NT2/D1 (cell line): ENCODE measurements at regions not wholly inside any gene's neighbourhood (a gene's known extent, or its start where the extent isn't known, plus 50 kb on each side); places are given as distances from the start of the nearest gene placed in this dataset.

ENCODE experiments used
- DNase-seq: peaks from one replicate; pipeline ENCODE4 v3.0.0-alpha.2; 2011; ENCODE audit warnings: low read depth, low spot score
- H3K27me3 ChIP-seq: 2 replicates; pipeline ENCODE4 v1.6.0; 2011; ENCODE audit warnings: mild to moderate bottlenecking; ENCODE audit not compliant: insufficient read length, insufficient read depth
- H3K36me3 ChIP-seq: 2 replicates; pipeline ENCODE4 v1.6.1; 2011; ENCODE audit warnings: mild to moderate bottlenecking, low read length, mixed read lengths; ENCODE audit not compliant: insufficient read depth, insufficient read length
- H3K4me1 ChIP-seq: 2 replicates; pipeline ENCODE4 v1.5.1; 2011; ENCODE audit not compliant: insufficient read depth, insufficient read length
- H3K4me3 ChIP-seq: 2 replicates; pipeline ENCODE4 v1.5.1; 2011; ENCODE audit warnings: low read depth; ENCODE audit not compliant: insufficient read length
- H3K9ac ChIP-seq: 2 replicates; pipeline ENCODE4 v1.6.0; 2011; ENCODE audit warnings: low read depth; ENCODE audit not compliant: insufficient read length
- H3K9me3 ChIP-seq: 2 replicates; pipeline ENCODE4 v1.5.1; 2011; ENCODE audit warnings: mild to moderate bottlenecking, low read length; ENCODE audit not compliant: insufficient read depth
- SUZ12 ChIP-seq: IDR thresholded peaks from 2 replicates; pipeline ENCODE4 v1.6.1; 2011; ENCODE audit not compliant: insufficient read length, insufficient read depth; ENCODE audit errors: extremely low read depth
- YY1 ChIP-seq: IDR thresholded peaks from 2 replicates; pipeline ENCODE4 v1.6.1; 2011; ENCODE audit not compliant: insufficient read length, insufficient read depth
- ZNF274 ChIP-seq: IDR thresholded peaks from 2 replicates; pipeline ENCODE4 v1.6.1; 2011; ENCODE audit warnings: mild to moderate bottlenecking, low read depth, low read length

DNA sequence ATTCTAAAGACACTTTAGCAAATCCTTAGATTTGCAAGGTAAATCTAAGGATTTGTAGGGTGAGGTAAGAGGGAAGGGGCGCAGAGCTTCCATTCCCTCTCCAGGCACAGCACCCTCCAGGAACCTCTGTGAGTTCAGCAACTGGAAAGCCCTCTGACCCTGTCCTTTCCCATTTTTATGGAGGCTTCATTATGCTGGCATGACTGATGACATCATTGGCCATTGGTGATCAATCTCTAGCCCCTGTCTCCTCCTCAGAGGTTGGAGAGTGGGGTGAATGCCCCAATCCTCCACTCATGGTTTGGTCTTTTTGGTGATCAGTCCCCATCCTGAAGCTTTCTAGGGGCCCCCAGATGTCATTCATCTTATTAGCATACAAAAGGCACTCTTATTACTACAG lies 187.8 kb downstream of the TSN start:
- no peaks in the 10 kb centered on the region for H3K27me3 ChIP-seq
- no peak overlapping the region for H3K4me3 ChIP-seq
- no peak overlapping the region for H3K9ac ChIP-seq
- H3K4me1 ChIP-seq = peaks cover 2% of the 10 kb centered on the region
- no peaks in the 10 kb centered on the region for H3K36me3 ChIP-seq
- TF ChIP-seq SUZ12 = no peak
- TF ChIP-seq YY1 = no peak
- TF ChIP-seq ZNF274 = no peak
- DNase-seq = no peak
- H3K9me3 ChIP-seq = no peaks in the 10 kb centered on the region

- no peaks in the 10 kb centered on the region for H3K27me3 ChIP-seq
- H3K36me3 ChIP-seq = no peaks in the 10 kb centered on the region
- DNase-seq = no peak
- no peaks in the 10 kb centered on the region for H3K9me3 ChIP-seq
- H3K9ac ChIP-seq = no peak overlapping the region
- no peak overlapping the region for H3K4me3 ChIP-seq
- peaks cover 2% of the 10 kb centered on the region for H3K4me1 ChIP-seq
- TF ChIP-seq ZNF274 = no peak
- TF ChIP-seq SUZ12 = no peak
- TF ChIP-seq YY1 = no peak
These were observed 188.8 kb downstream of the TSN start for GRCh38 chr2:121944072-121944831.

DNA sequence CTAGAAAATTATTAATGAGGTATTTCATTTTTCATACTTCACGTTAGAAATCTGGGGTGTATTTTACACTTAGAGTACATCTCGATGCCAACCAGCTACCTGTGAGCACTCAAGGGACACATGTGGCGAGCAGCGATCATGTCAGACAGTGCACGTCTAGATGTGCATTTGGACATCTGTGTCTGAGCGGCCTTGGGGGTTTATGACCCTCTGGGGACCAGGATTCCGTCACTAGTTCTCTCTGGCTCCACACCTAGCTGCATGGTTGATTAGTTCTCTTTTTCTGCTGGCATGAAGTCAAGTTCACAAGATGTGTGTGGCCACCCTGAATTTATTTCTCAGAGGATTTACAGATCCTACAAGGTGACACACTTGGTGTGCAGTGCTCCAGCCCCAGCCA lies 192.2 kb downstream of the TSN start:
- H3K9ac ChIP-seq = no peak overlapping the region
- H3K36me3 ChIP-seq = no peaks in the 10 kb centered on the region
- H3K9me3 ChIP-seq = no peaks in the 10 kb centered on the region
- no peak overlapping the region for H3K4me3 ChIP-seq
- peaks cover 2% of the 10 kb centered on the region for H3K4me1 ChIP-seq
- no peak for DNase-seq
- no peaks in the 10 kb centered on the region for H3K27me3 ChIP-seq
- TF ChIP-seq SUZ12 (no peak), YY1 (no peak), ZNF274 (no peak)

DNA sequence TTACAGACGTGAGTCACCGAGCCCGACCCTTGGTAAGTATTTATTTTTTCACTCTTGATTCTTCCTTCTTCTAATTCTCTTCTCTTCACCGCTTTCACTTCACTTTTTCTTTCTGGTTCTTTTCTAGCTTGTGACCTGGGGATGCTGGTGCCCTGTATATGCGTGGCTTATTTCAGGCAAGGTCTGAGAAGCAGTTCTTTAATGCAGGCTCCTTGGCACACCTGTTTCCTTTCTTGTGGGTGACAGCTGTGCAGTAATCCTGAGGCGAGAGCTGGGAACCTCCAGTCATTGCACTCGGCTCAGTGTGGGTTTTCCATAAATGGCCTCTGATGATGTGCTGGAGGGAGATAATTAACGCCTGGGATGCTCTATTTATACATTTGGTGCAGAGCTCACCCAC lies 193.8 kb downstream of the TSN start:
- peaks cover 2% of the 10 kb centered on the region for H3K4me1 ChIP-seq
- no peak for TF ChIP-seq YY1
- no peak for TF ChIP-seq ZNF274
- no peak for TF ChIP-seq SUZ12
- no peak overlapping the region for H3K4me3 ChIP-seq
- H3K9me3 ChIP-seq = no peaks in the 10 kb centered on the region
- no peaks in the 10 kb centered on the region for H3K27me3 ChIP-seq
- no peak overlapping the region for H3K9ac ChIP-seq
- no peak for DNase-seq
- no peaks in the 10 kb centered on the region for H3K36me3 ChIP-seq

DNA sequence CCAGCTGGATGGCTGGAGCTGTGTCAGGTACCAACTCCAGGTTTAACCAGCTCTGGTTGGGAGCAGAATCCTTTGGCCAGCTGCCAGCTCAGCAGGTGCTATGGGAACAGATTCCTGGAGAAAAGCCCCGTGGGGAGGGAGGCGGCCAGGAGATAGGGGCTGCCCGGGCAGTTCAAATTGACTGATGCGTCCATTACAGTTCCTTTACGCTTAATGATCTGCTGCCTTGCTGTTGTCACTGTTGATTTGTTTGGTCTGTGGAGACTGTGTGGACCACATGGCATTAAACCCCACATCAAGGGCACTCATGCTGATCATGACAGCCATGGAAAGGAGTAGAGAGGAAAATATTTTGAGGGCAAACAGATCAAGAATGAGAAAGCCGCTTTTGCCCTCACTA lies 200.0 kb downstream of the TSN start:
- TF ChIP-seq YY1 = no peak
- no peak for TF ChIP-seq SUZ12
- TF ChIP-seq ZNF274 = no peak
- no peak overlapping the region for H3K9ac ChIP-seq
- no peaks in the 10 kb centered on the region for H3K4me1 ChIP-seq
- H3K27me3 ChIP-seq = no peaks in the 10 kb centered on the region
- H3K4me3 ChIP-seq = no peak overlapping the region
- no peaks in the 10 kb centered on the region for H3K9me3 ChIP-seq
- no peaks in the 10 kb centered on the region for H3K36me3 ChIP-seq
- DNase-seq = no peak

GRCh38 chr2:121955872-121956271 lies 200.4 kb downstream of the TSN start:
- TF ChIP-seq SUZ12 (no peak), YY1 (no peak), ZNF274 (no peak)
- Histone ChIP-seq H3K4me1 (no peaks in the 10 kb centered on the region), H3K9ac (no peak overlapping the region), H3K9me3 (no peaks in the 10 kb centered on the region), H3K36me3 (no peaks in the 10 kb centered on the region), H3K4me3 (no peak overlapping the region), H3K27me3 (no peaks in the 10 kb centered on the region)
- DNase-seq = no peak

- no peak overlapping the region for H3K9ac ChIP-seq
- no peak overlapping the region for H3K4me3 ChIP-seq
- DNase-seq = no peak
- no peaks in the 10 kb centered on the region for H3K36me3 ChIP-seq
- H3K4me1 ChIP-seq = no peaks in the 10 kb centered on the region
- H3K9me3 ChIP-seq = no peaks in the 10 kb centered on the region
- no peaks in the 10 kb centered on the region for H3K27me3 ChIP-seq
- TF ChIP-seq SUZ12 (no peak), YY1 (no peak), ZNF274 (no peak)
These were observed 204.8 kb downstream of the TSN start for GRCh38 chr2:121960251-121960650.

GRCh38 chr2:121961761-121962160 lies 206.3 kb downstream of the TSN start:
- Histone ChIP-seq H3K9ac (no peak overlapping the region), H3K36me3 (no peaks in the 10 kb centered on the region), H3K4me1 (no peaks in the 10 kb centered on the region), H3K4me3 (no peak overlapping the region), H3K9me3 (no peaks in the 10 kb centered on the region), H3K27me3 (no peaks in the 10 kb centered on the region)
- no peak for DNase-seq
- TF ChIP-seq ZNF274 = no peak
- no peak for TF ChIP-seq SUZ12
- TF ChIP-seq YY1 = no peak
